Globus pallidus (tissue), 1 donor: ENCODE measurements at regions not wholly inside any gene's neighbourhood (a gene's known extent, or its start where the extent isn't known, plus 50 kb on each side); places are given as distances from the start of the nearest gene placed in this dataset.

Source experiments
- DNase-seq: peaks from one replicate; pipeline ENCODE4 v3.0.0-alpha.2; 2015; ENCODE audit warnings: low spot score

GRCh38 chr10:4527281-4527970 is 298.6 kb upstream of the AKR1E2 start:
- no peak for DNase-seq

DNA sequence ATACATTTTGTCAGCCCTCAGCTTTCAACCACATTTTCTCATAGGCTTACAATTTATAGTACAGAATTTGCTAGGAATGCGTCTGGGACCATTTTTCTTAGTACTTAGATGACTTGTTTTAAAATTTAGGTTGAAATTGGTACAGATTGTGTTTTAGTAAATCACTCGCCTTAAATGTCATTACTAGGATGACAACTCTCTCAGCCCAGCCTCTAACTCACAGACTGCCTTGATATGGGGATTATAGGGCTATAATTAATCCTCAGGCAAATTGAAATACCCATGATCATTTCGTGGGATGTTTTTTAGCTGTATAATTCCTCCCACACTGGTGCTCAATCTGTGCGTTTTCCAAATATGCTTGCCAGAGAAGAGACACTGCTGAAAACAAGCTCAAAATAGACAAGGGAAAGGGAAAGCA is 299.7 kb upstream of the AKR1E2 start:
- DNase-seq = no peak

DNA sequence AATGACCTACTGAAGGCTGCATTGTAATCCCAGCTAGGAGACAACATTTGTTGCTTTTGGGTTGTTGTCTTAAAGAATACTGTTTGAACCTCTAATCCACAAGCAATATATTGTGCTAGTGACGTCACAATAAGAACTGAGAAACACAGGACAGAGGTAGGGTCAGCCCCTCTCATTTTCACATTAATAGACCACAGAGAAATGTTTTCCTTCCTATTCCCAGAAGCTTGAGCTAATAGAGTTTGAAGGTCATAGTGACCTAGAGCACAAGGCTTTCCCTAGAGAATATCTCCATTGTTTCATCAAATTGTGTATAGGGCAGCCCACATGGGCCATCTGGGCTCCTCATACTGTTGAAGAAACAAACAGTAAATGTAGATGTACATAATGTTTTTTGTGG is 300.9 kb upstream of the AKR1E2 start:
- no peak for DNase-seq

- no peak for DNase-seq
Observed at GRCh38 chr10:4522296-4523000, 303.6 kb upstream of the AKR1E2 start.

DNA sequence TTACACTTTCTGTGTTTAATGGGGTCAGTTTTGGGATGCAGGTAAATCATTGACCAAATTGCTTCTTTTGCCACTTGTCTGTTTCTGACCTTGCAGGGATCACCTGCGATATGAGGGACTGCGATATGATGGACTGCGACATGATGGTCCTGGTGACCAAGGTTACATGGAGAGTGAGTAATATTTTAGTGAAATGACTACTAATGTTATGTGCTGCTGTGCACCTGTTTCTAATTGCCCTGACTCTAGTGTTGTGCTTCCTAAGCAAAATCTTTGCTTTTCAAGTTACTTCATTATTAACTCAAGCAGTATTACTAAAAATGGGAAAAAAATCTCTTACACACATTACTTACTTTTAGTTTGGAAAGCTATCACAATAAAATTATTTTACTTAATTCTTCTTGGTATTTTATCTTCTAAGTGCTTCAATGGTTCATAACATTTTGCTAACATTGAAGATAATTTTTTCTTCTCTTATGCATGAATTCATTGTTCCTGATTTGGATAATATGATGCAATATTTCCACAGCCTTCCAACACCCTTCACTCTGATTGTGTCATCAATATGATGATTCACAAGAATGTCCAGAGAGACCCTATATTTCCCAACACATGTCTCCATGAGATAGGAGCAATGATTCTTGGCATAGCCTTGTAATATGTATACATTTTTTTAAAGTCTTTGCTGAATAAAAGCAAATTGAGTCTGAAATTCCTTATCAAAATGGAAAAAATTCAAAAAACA is 306.2 kb upstream of the AKR1E2 start:
- no peak for DNase-seq

DNA sequence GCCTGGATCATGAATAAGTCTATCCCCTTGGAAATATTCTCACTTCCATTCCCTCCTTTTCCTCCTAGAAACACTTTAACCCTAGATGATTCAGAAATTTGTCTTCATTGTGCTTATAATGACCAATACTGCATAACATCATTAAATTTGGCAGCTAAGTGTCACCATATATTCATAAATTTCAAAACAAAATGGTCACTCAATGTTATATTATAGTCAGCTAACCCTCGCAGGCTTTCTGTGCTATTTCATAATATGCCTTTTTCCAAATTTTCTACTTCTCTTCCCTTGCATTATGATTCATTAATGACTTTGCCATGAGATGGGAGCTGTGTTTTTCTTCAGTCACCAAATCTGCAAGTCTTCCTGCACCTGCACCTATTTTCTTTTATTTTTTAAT is 308.3 kb upstream of the AKR1E2 start:
- DNase-seq = no peak

DNA sequence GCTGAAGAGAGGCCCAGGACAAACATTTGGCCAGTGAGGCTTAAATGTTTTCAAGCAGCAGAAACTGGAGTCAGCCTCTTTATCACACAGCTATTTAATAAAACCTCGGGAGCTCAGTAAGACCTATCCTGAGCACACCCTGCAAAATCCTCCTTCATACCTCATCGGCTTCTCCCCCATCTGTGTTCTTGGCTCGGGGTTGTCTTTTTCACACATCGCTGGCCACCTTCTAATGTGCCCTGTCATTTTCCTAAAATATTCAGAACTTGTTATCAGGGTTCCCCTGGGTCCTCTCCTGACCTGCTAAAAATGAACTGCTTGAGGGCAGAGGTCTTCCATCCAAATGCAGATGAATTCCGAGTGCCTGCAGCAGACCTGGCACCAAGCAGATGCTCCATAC is 310.3 kb upstream of the AKR1E2 start:
- DNase-seq = no peak

DNA sequence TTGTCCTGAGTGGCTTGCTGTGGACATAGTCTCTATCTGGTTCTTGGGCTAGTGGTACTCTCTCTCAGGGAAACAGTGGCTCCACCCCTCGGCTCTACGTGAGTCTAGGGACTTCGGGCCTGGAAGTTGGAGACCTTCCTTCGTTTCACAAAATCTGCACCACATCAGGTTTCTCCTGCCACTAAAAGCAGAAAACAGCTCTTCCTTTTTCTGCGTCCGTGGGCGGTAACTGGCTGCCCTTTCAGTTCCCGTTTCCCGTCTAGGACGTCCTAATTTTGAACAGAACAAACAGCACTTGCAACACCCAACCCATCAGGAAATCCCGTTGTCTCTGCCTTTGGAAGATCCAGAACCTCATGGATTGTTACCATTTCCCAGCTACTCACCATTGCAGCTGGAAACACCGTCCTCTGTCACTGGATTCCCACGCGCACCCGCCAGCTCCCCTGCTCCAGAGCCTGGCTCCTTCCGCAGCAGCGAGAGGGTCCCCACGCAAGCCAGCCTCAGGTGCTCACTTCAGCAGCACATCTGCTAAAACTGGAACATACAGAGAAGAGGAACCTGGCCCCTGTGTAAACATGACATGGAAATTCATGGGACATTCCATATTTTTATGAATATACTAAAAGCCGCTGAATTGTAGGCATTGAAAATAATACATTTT is 311.4 kb upstream of the AKR1E2 start:
- DNase-seq = peak; percentile 51

DNA sequence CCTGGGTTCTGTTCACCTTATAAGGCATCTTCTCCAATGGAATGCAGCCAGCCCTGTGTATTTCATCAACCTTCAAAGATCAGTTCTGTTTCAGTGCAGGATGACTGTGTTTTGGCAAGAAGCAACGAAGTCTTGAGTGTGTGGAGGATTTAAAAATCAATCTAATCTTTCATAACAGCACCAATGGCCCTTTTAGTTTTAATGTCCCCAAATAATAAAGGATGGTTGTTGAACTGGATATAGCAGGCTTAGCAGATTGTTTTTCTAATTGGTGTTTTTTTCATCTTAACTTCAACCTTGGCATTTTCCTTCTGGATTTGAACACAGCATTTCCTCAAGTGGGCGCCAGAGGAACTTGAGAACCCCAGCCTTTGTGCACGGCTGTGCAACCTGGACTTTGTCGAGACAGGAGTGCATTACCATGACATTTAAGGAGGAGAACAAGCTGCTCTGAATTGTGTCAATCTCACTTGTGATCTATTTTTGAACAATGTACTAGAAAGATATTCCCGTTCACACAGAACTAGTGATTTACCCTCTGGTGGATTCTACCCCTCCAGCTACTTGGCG is 313.3 kb upstream of the AKR1E2 start:
- DNase-seq = no peak

DNA sequence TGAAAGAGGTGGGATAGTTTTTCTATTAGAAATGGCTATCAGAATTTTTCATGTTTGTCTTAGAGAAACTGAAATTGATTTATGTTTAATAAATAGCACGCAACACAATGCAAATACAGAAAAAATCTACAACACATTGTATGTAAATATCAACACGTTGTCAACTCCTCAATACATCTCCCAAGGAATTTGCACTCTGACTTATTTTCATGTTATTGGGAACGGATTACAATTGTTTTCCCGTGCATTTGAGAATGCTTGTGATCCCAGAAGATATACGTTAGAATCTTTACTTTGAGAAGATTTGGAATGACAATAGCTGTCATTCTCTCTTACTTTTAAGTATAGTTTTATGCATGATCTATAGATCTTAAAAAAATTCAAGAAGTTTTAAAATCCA is 313.8 kb upstream of the AKR1E2 start:
- DNase-seq = no peak

- no peak for DNase-seq
Observed at GRCh38 chr10:4511509-4511908, 314.5 kb upstream of the AKR1E2 start.

GRCh38 chr10:4509405-4509804 is 316.6 kb upstream of the AKR1E2 start:
- DNase-seq = no peak

DNA sequence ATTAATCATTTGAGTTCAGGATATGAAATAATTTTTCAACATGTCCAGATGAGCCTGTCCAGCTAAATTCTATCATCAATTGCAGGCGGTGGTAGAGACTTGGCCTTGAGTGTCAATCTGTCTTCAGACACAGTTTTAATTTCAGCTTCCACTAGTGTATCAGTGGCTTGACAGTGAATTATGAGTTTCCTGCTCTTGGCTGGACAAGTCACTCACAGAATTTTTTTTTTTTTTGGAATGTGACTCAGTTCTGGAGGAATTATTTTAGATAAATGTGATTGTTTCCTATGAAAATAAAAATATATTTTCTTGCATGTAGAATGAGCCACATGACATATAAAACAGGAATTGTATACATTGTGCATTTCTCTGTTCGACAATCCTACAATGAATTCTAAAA is 319.9 kb upstream of the AKR1E2 start:
- no peak for DNase-seq

DNA sequence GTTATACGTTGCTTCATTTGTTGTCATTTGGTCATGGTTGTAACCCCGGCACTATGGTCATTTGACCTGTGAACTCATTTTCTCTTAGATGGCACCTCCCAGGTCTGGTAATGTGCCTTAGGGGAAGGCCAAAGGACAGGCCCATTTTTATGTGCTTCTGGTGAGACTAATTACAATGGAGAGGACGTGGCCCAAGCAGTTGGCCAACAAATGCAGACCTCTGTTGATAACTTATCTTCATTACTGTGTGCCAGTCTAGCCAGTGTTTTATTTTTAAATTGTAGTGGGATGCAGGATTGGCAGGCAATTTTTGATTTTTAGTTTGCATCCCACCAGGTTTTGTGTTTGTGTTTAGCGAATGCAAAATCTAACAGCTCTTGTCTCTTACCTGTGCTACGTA is 321.5 kb upstream of the AKR1E2 start:
- DNase-seq = no peak

- no peak for DNase-seq
Observed at GRCh38 chr10:4503076-4503475, 322.9 kb upstream of the AKR1E2 start.

DNA sequence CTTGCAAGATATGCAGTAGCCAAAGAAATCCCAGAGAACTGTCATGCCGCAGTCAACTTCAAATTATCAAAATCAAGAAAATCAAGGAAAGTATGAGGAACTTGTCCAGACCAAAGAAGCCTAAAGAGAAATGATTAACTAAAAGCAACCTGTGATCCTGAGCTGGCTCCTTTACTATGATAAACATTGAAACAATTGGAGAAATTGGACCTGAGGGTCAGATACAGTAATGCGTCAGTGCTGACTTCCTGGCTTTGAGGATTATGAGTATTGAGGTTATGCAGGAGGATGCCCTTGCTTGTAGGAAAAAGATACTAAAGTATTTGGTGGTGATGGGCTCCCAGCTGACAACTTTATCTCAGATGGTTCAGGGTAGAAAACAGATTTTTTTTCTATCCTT is 324.7 kb upstream of the AKR1E2 start:
- no peak for DNase-seq

DNA sequence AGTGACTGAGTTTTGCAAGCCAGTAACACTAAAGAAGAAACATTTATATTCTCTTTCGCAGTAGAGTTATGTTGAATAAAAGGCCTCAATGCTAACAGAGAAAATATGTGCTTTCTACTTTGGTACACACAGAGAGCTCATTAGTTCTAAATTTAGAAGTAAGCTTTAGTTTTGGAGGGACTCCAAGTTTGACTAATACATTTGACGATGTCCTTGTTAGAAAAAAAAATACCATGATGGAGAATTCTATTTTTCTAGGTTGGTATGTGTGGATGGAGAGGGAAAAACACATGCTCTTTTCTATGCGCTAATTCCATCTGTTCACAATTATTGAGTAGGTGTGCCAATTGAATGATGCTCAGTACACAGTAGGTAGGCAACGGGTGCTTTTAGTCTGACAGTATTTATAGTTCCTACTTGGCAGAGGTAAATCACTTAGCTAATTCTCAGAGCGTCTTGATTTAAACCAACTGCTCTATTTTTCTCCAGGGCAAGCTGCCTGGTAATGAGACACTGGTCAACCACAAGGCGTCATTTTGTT is 327.2 kb upstream of the AKR1E2 start:
- DNase-seq = no peak

- DNase-seq = no peak
Observed at GRCh38 chr10:4494551-4494950, 331.5 kb upstream of the AKR1E2 start.

- no peak for DNase-seq
Observed at GRCh38 chr10:4492202-4492601, 333.8 kb upstream of the AKR1E2 start.

GRCh38 chr10:4488904-4489303 is 337.1 kb upstream of the AKR1E2 start:
- DNase-seq = no peak

- DNase-seq = no peak
Observed at GRCh38 chr10:4485636-4486035, 340.4 kb upstream of the AKR1E2 start.

GRCh38 chr10:4483811-4484210 is 342.2 kb upstream of the AKR1E2 start:
- DNase-seq = no peak
